Right atrium auricular region (tissue), 2 donors: ENCODE measurements at regions not wholly inside any gene's neighbourhood (a gene's known extent, or its start where the extent isn't known, plus 50 kb on each side); places are given as distances from the start of the nearest gene placed in this dataset.

Experiments used
- DNase-seq: peaks from one replicate; pipeline ENCODE4 v3.0.0-alpha.2; 2019; ENCODE audit warnings: low spot score
- H3K27ac ChIP-seq, 2 donors: fragments of 200-600 bp; sonication (generic); 1 replicate in 1 of 2; 2 replicates in 1 of 2; pipeline ENCODE4 v1.5.1; 2016 to 2019
- H3K27me3 ChIP-seq, 2 donors: fragments of 200-600 bp; sonication (generic); one replicate each; pipeline versions ENCODE4 v1.5.1 to v1.6.0; 2017 to 2019
- H3K36me3 ChIP-seq: fragments of 200-600 bp; sonication (generic); one replicate; pipeline ENCODE4 v1.5.1; 2016
- H3K4me1 ChIP-seq, 2 donors: fragments of 200-600 bp; sonication (generic); one replicate each; pipeline versions ENCODE4 v1.5.1 to v1.6.0; 2017 to 2019
- H3K4me3 ChIP-seq, 2 donors: fragments of 200-600 bp; sonication (generic); 1 replicate in 1 of 2; 2 replicates in 1 of 2; pipeline ENCODE4 v1.5.1; 2017 to 2019; ENCODE audit warnings: mild to moderate bottlenecking in 1 of 2, moderate library complexity in 1 of 2
- H3K9me3 ChIP-seq, 2 donors: fragments of 200-600 bp; sonication (generic); one replicate each; pipeline ENCODE4 v1.5.1; 2019
- CTCF ChIP-seq, 2 donors: fragments of 200-600 bp; sonication (generic); IDR thresholded peaks; one replicate each; pipeline ENCODE4 v1.5.1; 2019; ENCODE audit warnings: antibody characterized with exemption in 2 of 2

GRCh38 chr12:68428211-68428610, 96.0 kb upstream of the MDM1 start:
- DNase-seq = no peak
- H3K4me3 ChIP-seq = no peak overlapping the region
- H3K36me3 ChIP-seq = no peaks in the 10 kb centered on the region
- no peaks in the 10 kb centered on the region for H3K27me3 ChIP-seq
- no peak for TF ChIP-seq CTCF (IDR thresholded peaks at IDR 0.05)
- no peak overlapping the region for H3K27ac ChIP-seq
- no peaks in the 10 kb centered on the region for H3K4me1 ChIP-seq
- H3K9me3 ChIP-seq = no peaks in the 10 kb centered on the region

DNA sequence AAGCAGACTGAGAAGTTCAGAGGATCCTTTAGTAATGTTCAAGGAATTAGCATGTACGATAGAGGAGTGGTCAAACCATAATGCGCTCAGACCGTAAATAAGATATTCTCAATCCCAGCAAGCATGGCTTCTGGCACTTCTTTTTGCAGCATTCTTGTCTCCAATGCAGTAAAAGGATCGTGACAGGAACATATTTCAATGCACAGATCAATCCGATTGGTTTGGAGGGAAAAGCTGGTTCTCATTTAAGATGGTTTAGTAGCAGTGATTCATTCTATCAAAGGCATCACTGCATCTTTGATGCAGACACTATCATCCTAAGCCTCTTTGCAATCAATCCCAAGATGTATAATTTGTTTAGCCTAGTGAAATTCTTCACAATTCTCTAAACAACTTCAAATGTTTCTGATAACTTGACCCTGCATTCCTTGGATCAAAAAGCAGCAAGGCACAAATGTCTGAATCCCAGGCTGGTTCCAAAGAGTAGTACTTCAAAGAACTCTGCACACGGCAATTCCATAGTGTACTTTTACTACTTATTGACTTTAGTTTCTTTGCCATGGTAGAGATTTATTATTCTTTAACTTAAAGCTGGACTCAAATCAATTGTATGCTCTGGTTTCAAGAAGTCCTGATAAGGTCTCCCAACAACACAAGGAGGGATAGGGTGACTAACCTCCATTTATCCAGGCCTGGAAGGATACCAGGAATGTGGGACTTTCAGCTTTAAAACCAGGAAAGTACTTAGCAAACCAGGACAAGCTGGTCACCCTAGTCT, 96.8 kb upstream of the MDM1 start:
- no peaks in the 10 kb centered on the region for H3K36me3 ChIP-seq
- H3K4me3 ChIP-seq = no peak overlapping the region
- H3K27me3 ChIP-seq = no peaks in the 10 kb centered on the region
- DNase-seq = no peak
- H3K4me1 ChIP-seq = no peaks in the 10 kb centered on the region
- H3K27ac ChIP-seq = no peak overlapping the region
- no peak for TF ChIP-seq CTCF (IDR thresholded peaks at IDR 0.05)
- H3K9me3 ChIP-seq = no peaks in the 10 kb centered on the region

- no peaks in the 10 kb centered on the region for H3K4me1 ChIP-seq
- H3K36me3 ChIP-seq = no peaks in the 10 kb centered on the region
- H3K27me3 ChIP-seq = no peaks in the 10 kb centered on the region
- no peaks in the 10 kb centered on the region for H3K9me3 ChIP-seq
- DNase-seq = no peak
- no peak overlapping the region for H3K4me3 ChIP-seq
- H3K27ac ChIP-seq = no peak overlapping the region
- TF ChIP-seq CTCF (IDR thresholded peaks at IDR 0.05) = no peak
These were observed 97.5 kb upstream of the MDM1 start for GRCh38 chr12:68429696-68430095.

- DNase-seq = no peak
- Histone ChIP-seq H3K4me1 (no peaks in the 10 kb centered on the region), H3K27me3 (no peaks in the 10 kb centered on the region), H3K36me3 (no peaks in the 10 kb centered on the region), H3K4me3 (no peak overlapping the region), H3K27ac (no peak overlapping the region), H3K9me3 (peaks cover 0 to 7% of the 10 kb centered on the region in 2 donors)
- no peak for TF ChIP-seq CTCF (IDR thresholded peaks at IDR 0.05)
These were observed 99.6 kb upstream of the MDM1 start for GRCh38 chr12:68431786-68432185.

GRCh38 chr12:68432622-68433021, 100.5 kb upstream of the MDM1 start:
- no peaks in the 10 kb centered on the region for H3K4me1 ChIP-seq
- TF ChIP-seq CTCF (IDR thresholded peaks at IDR 0.05) = no peak
- no peak overlapping the region for H3K27ac ChIP-seq
- H3K9me3 ChIP-seq = peaks cover 0 to 7% of the 10 kb centered on the region in 2 donors
- H3K4me3 ChIP-seq = no peak overlapping the region
- H3K27me3 ChIP-seq = no peaks in the 10 kb centered on the region
- H3K36me3 ChIP-seq = no peaks in the 10 kb centered on the region
- no peak for DNase-seq
